HepG2 (cell line): ENCODE measurements at regions not wholly inside any gene's neighbourhood (a gene's known extent, or its start where the extent isn't known, plus 50 kb on each side); places are given as distances from the start of the nearest gene placed in this dataset.

ENCODE experiments used
- ATAC-seq: fragments of 200-7000 bp; cut with Tn5 transposase; 3 replicates; pipeline ENCODE4 v1.9.1; 2020; ENCODE audit warnings: mild to moderate bottlenecking, moderate library complexity
- BruUV-seq: library from RNA; stranded (reverse); fragments of 400-500 nt; replicated peaks from 2 replicates; lab custom pipeline; 2021; lab: Mats Ljungman, UMichigan
- CTCF ChIA-PET: fragments of 300-600 bp; formaldehyde crosslinking; extraction: SDS; loops from one replicate; lab custom pipeline; 2021; ENCODE audit warnings: low total read pairs, inconsistent platforms, low intra/inter-chr PET ratio; lab: Yijun Ruan, JAX
- POLR2A ChIA-PET: fragments of 350-600 bp; sonication (Branson Sonifier 250); formaldehyde crosslinking; loops from one replicate; lab custom pipeline; 2020; ENCODE audit warnings: antibody characterized with exemption, inconsistent platforms; lab: Yijun Ruan, JAX
- DNase-seq: peaks from one replicate; pipeline ENCODE4 v3.0.0-alpha.2; 2015; ENCODE audit warnings: low spot score
- FAIRE-seq: peaks from 3 replicates; lab custom pipeline; 2011; peaks lifted over from hg19 to GRCh38; lab: Jason Lieb, UNC
- H2AFZ ChIP-seq: one replicate; pipeline ENCODE4 v1.6.1; 2011; ENCODE audit warnings: low read length, inconsistent platforms
- H3K27ac ChIP-seq: fragments of 300-600 bp; 3 replicates; pipeline ENCODE4 v1.8.0; 2011; ENCODE audit warnings: mixed run types, mild to moderate bottlenecking, mixed read lengths, low read length, inconsistent platforms; ENCODE audit not compliant: insufficient read depth; ENCODE audit errors: extremely low read length
- H3K27me3 ChIP-seq, 2 experiments: fragments of 200-600 bp in 1 of 2; 2 replicates in 1 of 2; 3 replicates in 1 of 2; pipeline versions ENCODE4 v1.6.0 to v1.8.0; 2011; ENCODE audit warnings: low read length in 2 of 2, mild to moderate bottlenecking in 2 of 2, moderate library complexity in 2 of 2, inconsistent platforms in 1 of 2; ENCODE audit not compliant: insufficient read depth in 2 of 2, control insufficient read depth in 1 of 2
- H3K36me3 ChIP-seq, 2 experiments: fragments of 200-600 bp in 1 of 2; replicated peaks in 1 of 2; 2 replicates in 1 of 2; 3 replicates in 1 of 2; pipeline versions ENCODE4 v1.5.1 to v1.8.0; 2011; ENCODE audit warnings: low read length in 2 of 2, inconsistent platforms in 1 of 2; ENCODE audit not compliant: insufficient read depth in 2 of 2, control insufficient read depth in 1 of 2
- H3K4me1 ChIP-seq: 2 replicates; pipeline ENCODE4 v1.5.1; 2012; ENCODE audit warnings: low read length, inconsistent platforms; ENCODE audit not compliant: insufficient read depth
- H3K4me2 ChIP-seq: 2 replicates; pipeline ENCODE4 v1.6.0; 2011; ENCODE audit warnings: low read depth, low read length, inconsistent platforms
- H3K4me3 ChIP-seq, 3 experiments: fragments of 200-600 bp in 1 of 3; sonication (generic), shearing (Covaris generic) in 1 of 3; replicated peaks in 1 of 3; 2 replicates each; pipeline ENCODE4 v1.5.1; 2011 to 2016; ENCODE audit warnings: low read length in 3 of 3, inconsistent platforms in 2 of 3, low read depth in 2 of 3, mild to moderate bottlenecking in 2 of 3, control low read depth in 1 of 3, mixed read lengths in 1 of 3; ENCODE audit not compliant: insufficient read depth in 1 of 3
- H3K79me2 ChIP-seq: one replicate; pipeline ENCODE4 v1.6.1; 2011; ENCODE audit warnings: low read length, inconsistent platforms; ENCODE audit not compliant: insufficient read depth
- H3K9ac ChIP-seq: 2 replicates; pipeline ENCODE4 v1.6.0; 2011; ENCODE audit warnings: mild to moderate bottlenecking, low read depth, low read length, inconsistent platforms; ENCODE audit not compliant: insufficient read depth
- H3K9me3 ChIP-seq: 2 replicates; pipeline ENCODE4 v1.5.1; 2012; ENCODE audit warnings: mild to moderate bottlenecking, low read length
- H4K20me1 ChIP-seq: 2 replicates; pipeline ENCODE4 v1.6.0; 2011; ENCODE audit warnings: inconsistent platforms, mild to moderate bottlenecking, low read length, moderate library complexity; ENCODE audit not compliant: insufficient read depth
- CCDC6 ChIP-seq: sonication (generic); formaldehyde crosslinking; IDR thresholded peaks from 2 replicates; pipeline ENCODE4 v1.8.1; 2022; ENCODE audit warnings: mild to moderate bottlenecking, missing genetic modification reagents, moderate library complexity
- CEBPB ChIP-seq: IDR thresholded peaks from 2 replicates; pipeline ENCODE4 v1.6.1; 2011; ENCODE audit warnings: low read depth, low read length, improper control_type of control experiment, borderline replicate concordance
- ETV6 ChIP-seq: sonication (generic); formaldehyde crosslinking; conservative IDR thresholded peaks from 2 replicates; pipeline ENCODE4 v1.4.0; 2020; ENCODE audit warnings: missing genetic modification reagents
- FOXP1 ChIP-seq, 2 experiments: fragments of 450-650 bp in 1 of 2; IDR thresholded peaks; 2 replicates each; pipeline ENCODE4 v1.6.1; 2017 to 2018; ENCODE audit warnings: antibody characterized with exemption in 1 of 2
- ISX ChIP-seq: sonication (generic); formaldehyde crosslinking; conservative IDR thresholded peaks from 2 replicates; pipeline ENCODE4 v1.5.0; 2020; ENCODE audit warnings: missing genetic modification reagents
- MLLT10 ChIP-seq: sonication (generic); formaldehyde crosslinking; IDR thresholded peaks from 2 replicates; pipeline ENCODE4 v1.4.0; 2020; ENCODE audit warnings: missing genetic modification reagents
- NCOA5 ChIP-seq: sonication (generic); formaldehyde crosslinking; IDR thresholded peaks from 2 replicates; pipeline ENCODE4 v1.4.0; 2020; ENCODE audit warnings: missing genetic modification reagents
- NFRKB ChIP-seq: fragments of 450-650 bp; IDR thresholded peaks from 2 replicates; pipeline ENCODE4 v1.6.1; 2017
- NKX3-1 ChIP-seq: sonication (generic); formaldehyde crosslinking; IDR thresholded peaks from 2 replicates; pipeline ENCODE4 v1.5.0; 2020; ENCODE audit warnings: missing genetic modification reagents
- SAFB2 ChIP-seq: sonication (generic); formaldehyde crosslinking; IDR thresholded peaks from 2 replicates; pipeline ENCODE4 v1.5.1; 2020; ENCODE audit warnings: missing genetic modification reagents, low read depth, mild to moderate bottlenecking, borderline replicate concordance
- STAG1 ChIP-seq: sonication (generic); formaldehyde crosslinking; IDR thresholded peaks from 2 replicates; pipeline ENCODE4 v1.4.0; 2020; ENCODE audit warnings: missing genetic modification reagents
- TMF1 ChIP-seq: sonication (generic); formaldehyde crosslinking; IDR thresholded peaks from 2 replicates; pipeline ENCODE4 v1.8.1; 2022; ENCODE audit warnings: low read depth, missing genetic modification reagents
- ZBTB8A ChIP-seq: sonication (generic); formaldehyde crosslinking; IDR thresholded peaks from 2 replicates; pipeline ENCODE4 v1.4.0; 2020; ENCODE audit warnings: mild to moderate bottlenecking, low read depth, missing genetic modification reagents, borderline replicate concordance
- ZFAT ChIP-seq: sonication (generic); formaldehyde crosslinking; conservative IDR thresholded peaks from 2 replicates; pipeline ENCODE4 v1.8.1; 2023; ENCODE audit warnings: missing genetic modification reagents, inconsistent platforms
- ZNF598 ChIP-seq: sonication (generic); formaldehyde crosslinking; IDR thresholded peaks from 2 replicates; pipeline ENCODE4 v1.5.1; 2020; ENCODE audit warnings: mild to moderate bottlenecking, missing genetic modification reagents, borderline replicate concordance
- ZNF776 ChIP-seq: sonication (generic); formaldehyde crosslinking; IDR thresholded peaks from 2 replicates; pipeline ENCODE4 v1.4.0; 2020; ENCODE audit warnings: mild to moderate bottlenecking, missing genetic modification reagents
- WGBS: methylation state at CpG from one replicate; pipeline ENCODE4 v1.1.6; 2017; ENCODE audit warnings: low lambda C conversion rate; 5-methylcytosine and 5-hydroxymethylcytosine counted together
- in situ Hi-C: cut with HindIII; loops from 2 replicates; pipeline ENCODE4 v1.10.0; 2017; ENCODE audit warnings: low pct_unique_long_range_greater_than_20kb; ENCODE audit not compliant: extremely low pct_ligation_motif_present
- intact Hi-C: fragments of 100-400 bp; cut with micrococcal nuclease; formaldehyde crosslinking; loops from one replicate; pipeline ENCODE4 v1.10.0; 2022; ENCODE audit not compliant: unreplicated experiment
- TF ChIP-seq, protein P1 (sequence below): sonication (generic); formaldehyde crosslinking; IDR thresholded peaks from 2 replicates; pipeline ENCODE4 v1.8.1; 2023; ENCODE audit warnings: mild to moderate bottlenecking, inconsistent platforms, moderate library complexity, missing genetic modification reagents, borderline replicate concordance
- TF ChIP-seq, protein P2 (sequence below): sonication (generic); formaldehyde crosslinking; IDR thresholded peaks from 2 replicates; pipeline ENCODE4 v1.4.0; 2020; ENCODE audit warnings: low read depth, mild to moderate bottlenecking, missing genetic modification reagents
- TF ChIP-seq, protein P3 (sequence below): sonication (generic); formaldehyde crosslinking; IDR thresholded peaks from 2 replicates; pipeline ENCODE4 v1.5.1; 2020; ENCODE audit warnings: mild to moderate bottlenecking, missing genetic modification reagents, borderline replicate concordance
- TF ChIP-seq, protein P4 (sequence below): sonication (generic); formaldehyde crosslinking; IDR thresholded peaks from 2 replicates; pipeline ENCODE4 v1.5.0; 2020; ENCODE audit warnings: missing genetic modification reagents

DNA sequence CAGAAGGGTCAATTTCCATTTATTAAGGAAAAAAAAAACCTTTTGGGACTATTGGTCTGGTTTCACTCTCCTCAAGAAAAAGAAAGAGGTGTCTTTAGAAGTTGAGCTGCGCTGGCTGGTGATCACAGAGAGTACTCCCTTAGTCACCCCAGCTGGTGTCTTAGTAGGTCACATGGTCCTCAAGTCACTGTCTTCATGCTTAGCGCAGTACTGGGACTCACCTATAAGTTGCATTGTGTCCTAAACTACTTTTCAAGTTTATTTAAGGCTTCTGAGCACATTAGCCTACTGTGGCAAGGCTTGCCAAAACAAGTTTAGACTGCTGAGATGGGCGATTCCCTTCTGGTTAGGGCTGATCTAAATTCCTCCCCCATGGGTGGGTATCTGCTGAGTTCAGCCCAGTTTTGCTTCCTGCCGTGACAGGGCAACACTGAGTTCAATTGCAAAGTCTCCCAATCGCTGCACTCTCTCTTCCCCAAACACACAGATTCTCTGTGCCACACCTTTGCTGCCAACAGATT lies 824.9 kb upstream of the CRIM1 start:
- Histone ChIP-seq H3K4me3 (no peak overlapping the region), H3K27me3 (no peaks in the 10 kb centered on the region), H3K4me2 (no peak overlapping the region), H2AFZ (no peak overlapping the region), H3K4me1 (no peaks in the 10 kb centered on the region), H3K36me3 (no peaks in the 10 kb centered on the region), H4K20me1 (no peaks in the 10 kb centered on the region), H3K79me2 (no peaks in the 10 kb centered on the region), H3K27ac (no peak overlapping the region), H3K9ac (no peak overlapping the region), H3K9me3 (peaks cover 71% of the 10 kb centered on the region)
- BruUV-seq = no TSS peak
- FAIRE-seq = no peak
- ChIA-PET POLR2A (no interaction called here), CTCF (no interaction called here)
- in situ Hi-C loops = no loop called here
- no peak for TF ChIP-seq NFRKB
- TF ChIP-seq, protein P1, sequence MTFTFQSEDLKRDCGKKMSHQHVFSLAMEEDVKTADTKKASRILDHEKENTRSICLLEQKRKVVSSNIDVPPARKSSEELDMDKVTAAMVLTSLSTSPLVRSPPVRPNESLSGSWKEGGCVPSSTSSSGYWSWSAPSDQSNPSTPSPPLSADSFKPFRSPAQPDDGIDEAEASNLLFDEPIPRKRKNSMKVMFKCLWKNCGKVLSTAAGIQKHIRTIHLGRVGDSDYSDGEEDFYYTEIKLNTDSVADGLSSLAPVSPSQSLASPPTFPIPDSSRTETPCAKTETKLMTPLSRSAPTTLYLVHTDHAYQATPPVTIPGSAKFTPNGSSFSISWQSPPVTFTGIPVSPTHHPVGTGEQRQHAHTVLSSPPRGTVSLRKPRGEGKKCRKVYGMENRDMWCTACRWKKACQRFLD (CRISPR knock-in tag) = no peak
- no peak for TF ChIP-seq STAG1 (CRISPR knock-in tag)
- TF ChIP-seq ZFAT = no peak
- no peak for TF ChIP-seq TMF1 (CRISPR knock-in tag)
- no peak for TF ChIP-seq SAFB2 (CRISPR knock-in tag)
- TF ChIP-seq, protein P2, sequence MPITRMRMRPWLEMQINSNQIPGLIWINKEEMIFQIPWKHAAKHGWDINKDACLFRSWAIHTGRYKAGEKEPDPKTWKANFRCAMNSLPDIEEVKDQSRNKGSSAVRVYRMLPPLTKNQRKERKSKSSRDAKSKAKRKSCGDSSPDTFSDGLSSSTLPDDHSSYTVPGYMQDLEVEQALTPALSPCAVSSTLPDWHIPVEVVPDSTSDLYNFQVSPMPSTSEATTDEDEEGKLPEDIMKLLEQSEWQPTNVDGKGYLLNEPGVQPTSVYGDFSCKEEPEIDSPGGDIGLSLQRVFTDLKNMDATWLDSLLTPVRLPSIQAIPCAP = no peak
- no peak for TF ChIP-seq ZBTB8A (CRISPR knock-in tag)
- TF ChIP-seq ZNF598 = no peak
- TF ChIP-seq MLLT10 (CRISPR knock-in tag) = no peak
- TF ChIP-seq ZNF776 (CRISPR knock-in tag) = no peak
- TF ChIP-seq ETV6 (CRISPR knock-in tag) = no peak
- TF ChIP-seq ISX = no peak
- TF ChIP-seq, protein P3, sequence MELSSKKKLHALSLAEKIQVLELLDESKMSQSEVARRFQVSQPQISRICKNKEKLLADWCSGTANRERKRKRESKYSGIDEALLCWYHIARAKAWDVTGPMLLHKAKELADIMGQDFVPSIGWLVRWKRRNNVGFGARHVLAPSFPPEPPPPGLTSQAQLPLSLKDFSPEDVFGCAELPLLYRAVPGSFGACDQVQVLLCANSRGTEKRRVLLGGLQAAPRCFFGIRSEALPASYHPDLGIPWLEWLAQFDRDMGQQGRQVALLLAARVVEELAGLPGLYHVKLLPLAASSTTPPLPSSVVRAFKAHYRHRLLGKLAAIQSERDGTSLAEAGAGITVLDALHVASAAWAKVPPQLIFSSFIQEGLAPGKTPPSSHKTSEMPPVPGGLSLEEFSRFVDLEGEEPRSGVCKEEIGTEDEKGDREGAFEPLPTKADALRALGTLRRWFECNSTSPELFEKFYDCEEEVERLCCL (CRISPR knock-in tag) = no peak
- no peak for TF ChIP-seq NCOA5 (CRISPR knock-in tag)
- TF ChIP-seq, protein P4, sequence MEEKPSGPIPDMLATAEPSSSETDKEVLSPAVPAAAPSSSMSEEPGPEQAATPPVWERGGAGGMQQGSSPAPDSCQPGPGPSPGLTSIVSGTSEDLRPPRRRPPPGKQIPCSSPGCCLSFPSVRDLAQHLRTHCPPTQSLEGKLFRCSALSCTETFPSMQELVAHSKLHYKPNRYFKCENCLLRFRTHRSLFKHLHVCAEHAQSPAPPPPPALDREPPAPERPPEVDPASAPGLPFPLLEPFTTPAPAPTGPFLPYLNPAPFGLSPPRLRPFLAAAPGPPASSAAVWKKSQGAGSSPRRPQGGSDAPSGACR (CRISPR knock-in tag) = no peak
- TF ChIP-seq CCDC6 = no peak
- no peak for TF ChIP-seq FOXP1 (IDR thresholded peaks at IDR 0.05)
- TF ChIP-seq FOXP1 (CRISPR knock-in tag; IDR thresholded peaks at IDR 0.05) = no peak
- TF ChIP-seq CEBPB = no peak
- TF ChIP-seq NKX3-1 (CRISPR knock-in tag) = no peak
- DNase-seq = no peak
- WGBS = 5% methylated on average over 4 of the region's 5 CpGs
- intact Hi-C loops = no loop called here
- no peak for ATAC-seq
